ENCODE measurements at regions not wholly inside any gene's neighbourhood (a gene's known extent, or its start where the extent isn't known, plus 50 kb on each side); places are given as distances from the start of the nearest gene placed in this dataset.

GRCh38 chr14:53310412-53310811 lies 157.3 kb upstream of the DDHD1 start:
- H3K9me2 ChIP-seq (ENCODE audit: insufficient read depth), result no peaks in the 10 kb centered on the region
- no peaks in the 10 kb centered on the region for H3K4me1 ChIP-seq (ENCODE audit: insufficient read depth)
- no peak overlapping the region for H3K4me3 Mint-ChIP-seq
- no peaks in the 10 kb centered on the region for H3K27me3 ChIP-seq (ENCODE audit: insufficient read depth)
- TF ChIP-seq CREB1 (CRISPR knock-in tag; IDR thresholded peaks at IDR 0.05; ENCODE audit: low read depth) (no peak), JUNB (IDR thresholded peaks at IDR 0.05; ENCODE audit: unreplicated experiment) (no peak), CTCF (conservative IDR thresholded peaks at IDR 0.05; ENCODE audit: low read depth in 2 of 2) (no peak), STAT1 (IDR thresholded peaks at IDR 0.05; ENCODE audit: unreplicated experiment) (no peak), EZH2phosphoT487 (IDR thresholded peaks at IDR 0.05; ENCODE audit: unreplicated experiment) (no peak), ZNF462 (CRISPR knock-in tag; IDR thresholded peaks at IDR 0.05) (no peak)
- TF ChIP-seq, protein P1, sequence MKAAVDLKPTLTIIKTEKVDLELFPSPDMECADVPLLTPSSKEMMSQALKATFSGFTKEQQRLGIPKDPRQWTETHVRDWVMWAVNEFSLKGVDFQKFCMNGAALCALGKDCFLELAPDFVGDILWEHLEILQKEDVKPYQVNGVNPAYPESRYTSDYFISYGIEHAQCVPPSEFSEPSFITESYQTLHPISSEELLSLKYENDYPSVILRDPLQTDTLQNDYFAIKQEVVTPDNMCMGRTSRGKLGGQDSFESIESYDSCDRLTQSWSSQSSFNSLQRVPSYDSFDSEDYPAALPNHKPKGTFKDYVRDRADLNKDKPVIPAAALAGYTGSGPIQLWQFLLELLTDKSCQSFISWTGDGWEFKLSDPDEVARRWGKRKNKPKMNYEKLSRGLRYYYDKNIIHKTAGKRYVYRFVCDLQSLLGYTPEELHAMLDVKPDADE (IDR thresholded peaks at IDR 0.05), result no peak
- no peaks in the 10 kb centered on the region for H3K79me2 ChIP-seq (replicated peaks; ENCODE audit: insufficient read depth)
- H3K27ac Mint-ChIP-seq, result no peak overlapping the region
- no peak overlapping the region for H2AFZ ChIP-seq
- DNase-seq (ENCODE audit: low spot score) (no peak), ATAC-seq (no peak)
- no peak overlapping the region for H3K4me3 ChIP-seq
- H3K4me1 Mint-ChIP-seq, result peaks cover 10% of the 10 kb centered on the region; the same call in 2 of the 3 replicates
- H3K36me3 Mint-ChIP-seq (ENCODE audit: low read depth), result peaks cover 31% of the 10 kb centered on the region; the same call in 2 of the 3 replicates
- H3K4me2 ChIP-seq, result no peak overlapping the region
- H3K27me3 Mint-ChIP-seq (ENCODE audit: insufficient read depth, low read depth, poor library complexity), result no peaks in the 10 kb centered on the region
- H3K27ac ChIP-seq (ENCODE audit: low read depth), result no peak overlapping the region
- peaks cover 44% of the 10 kb centered on the region for H3K9me3 Mint-ChIP-seq
- no peaks in the 10 kb centered on the region for H3F3A ChIP-seq (replicated peaks; ENCODE audit: low read depth)
- H3K36me3 ChIP-seq (ENCODE audit: insufficient read depth), result no peaks in the 10 kb centered on the region
- 0 out of 2 replicates have a peak, but pooled peaks cover under 1% of the 10 kb centered on the region for H4K20me1 ChIP-seq (replicated peaks; ENCODE audit: insufficient read depth)

Measured in GM23338 (cell line).